HEK293 (cell line): ENCODE measurements at regions not wholly inside any gene's neighbourhood (a gene's known extent, or its start where the extent isn't known, plus 50 kb on each side); places are given as distances from the start of the nearest gene placed in this dataset.

Experiments used
- TRIM28 ChIP-seq: IDR thresholded peaks from 2 replicates; pipeline ENCODE4 v1.6.1; 2011; ENCODE audit warnings: low read length, control low read depth, borderline replicate concordance
- TSHZ1 ChIP-seq: fragments of 450-650 bp; formaldehyde crosslinking; IDR thresholded peaks from 2 replicates; pipeline ENCODE4 v1.5.1; 2016; ENCODE audit warnings: missing biosample characterization, missing genetic modification characterization, borderline replicate concordance
- ZFP41 ChIP-seq: fragments of 450-650 bp; formaldehyde crosslinking; IDR thresholded peaks from 2 replicates; pipeline ENCODE4 v1.5.1; 2016; ENCODE audit warnings: missing biosample characterization, missing genetic modification characterization, borderline replicate concordance
- ZNF114 ChIP-seq: fragments of 450-650 bp; formaldehyde crosslinking; IDR thresholded peaks from 2 replicates; pipeline ENCODE4 v1.5.0; 2017; ENCODE audit warnings: missing biosample characterization, missing genetic modification characterization
- ZNF513 ChIP-seq: fragments of 450-650 bp; IDR thresholded peaks from 2 replicates; pipeline ENCODE4 v1.5.1; 2018; ENCODE audit warnings: missing biosample characterization, missing genetic modification characterization
- ZNF785 ChIP-seq: fragments of 450-650 bp; formaldehyde crosslinking; IDR thresholded peaks from 2 replicates; pipeline ENCODE4 v1.5.1; 2016; ENCODE audit warnings: missing biosample characterization, missing genetic modification characterization
- TF ChIP-seq, protein P1 (sequence below): fragments of 450-650 bp; formaldehyde crosslinking; IDR thresholded peaks from 2 replicates; pipeline ENCODE4 v1.5.1; 2016; ENCODE audit warnings: missing biosample characterization, missing genetic modification characterization
- TF ChIP-seq, protein P2 (sequence below): fragments of 450-650 bp; formaldehyde crosslinking; IDR thresholded peaks from 2 replicates; pipeline ENCODE4 v1.5.1; 2016; ENCODE audit warnings: missing biosample characterization, missing genetic modification characterization
- TF ChIP-seq, protein P3 (sequence below): sonication (generic); formaldehyde crosslinking; IDR thresholded peaks from 2 replicates; pipeline ENCODE4 v1.8.1; 2022; ENCODE audit warnings: mild to moderate bottlenecking, moderate library complexity, missing genetic modification reagents
- TF ChIP-seq, protein P4 (sequence below): fragments of 450-650 bp; formaldehyde crosslinking; IDR thresholded peaks from 2 replicates; pipeline ENCODE4 v1.5.1; 2016; ENCODE audit warnings: missing biosample characterization, missing genetic modification characterization
- TF ChIP-seq, protein P5 (sequence below): fragments of 450-650 bp; formaldehyde crosslinking; IDR thresholded peaks from 2 replicates; pipeline ENCODE4 v1.5.1; 2016; ENCODE audit warnings: missing biosample characterization, missing genetic modification characterization
- TF ChIP-seq, protein P6 (sequence below): fragments of 450-650 bp; formaldehyde crosslinking; IDR thresholded peaks from 2 replicates; pipeline ENCODE4 v1.5.1; 2016; ENCODE audit warnings: missing biosample characterization, missing genetic modification characterization

GRCh38 chr14:71237556-71237955 is 330.3 kb downstream of the PCNX1 start:
- no peak for TF ChIP-seq ZNF513
- TF ChIP-seq, protein P1, sequence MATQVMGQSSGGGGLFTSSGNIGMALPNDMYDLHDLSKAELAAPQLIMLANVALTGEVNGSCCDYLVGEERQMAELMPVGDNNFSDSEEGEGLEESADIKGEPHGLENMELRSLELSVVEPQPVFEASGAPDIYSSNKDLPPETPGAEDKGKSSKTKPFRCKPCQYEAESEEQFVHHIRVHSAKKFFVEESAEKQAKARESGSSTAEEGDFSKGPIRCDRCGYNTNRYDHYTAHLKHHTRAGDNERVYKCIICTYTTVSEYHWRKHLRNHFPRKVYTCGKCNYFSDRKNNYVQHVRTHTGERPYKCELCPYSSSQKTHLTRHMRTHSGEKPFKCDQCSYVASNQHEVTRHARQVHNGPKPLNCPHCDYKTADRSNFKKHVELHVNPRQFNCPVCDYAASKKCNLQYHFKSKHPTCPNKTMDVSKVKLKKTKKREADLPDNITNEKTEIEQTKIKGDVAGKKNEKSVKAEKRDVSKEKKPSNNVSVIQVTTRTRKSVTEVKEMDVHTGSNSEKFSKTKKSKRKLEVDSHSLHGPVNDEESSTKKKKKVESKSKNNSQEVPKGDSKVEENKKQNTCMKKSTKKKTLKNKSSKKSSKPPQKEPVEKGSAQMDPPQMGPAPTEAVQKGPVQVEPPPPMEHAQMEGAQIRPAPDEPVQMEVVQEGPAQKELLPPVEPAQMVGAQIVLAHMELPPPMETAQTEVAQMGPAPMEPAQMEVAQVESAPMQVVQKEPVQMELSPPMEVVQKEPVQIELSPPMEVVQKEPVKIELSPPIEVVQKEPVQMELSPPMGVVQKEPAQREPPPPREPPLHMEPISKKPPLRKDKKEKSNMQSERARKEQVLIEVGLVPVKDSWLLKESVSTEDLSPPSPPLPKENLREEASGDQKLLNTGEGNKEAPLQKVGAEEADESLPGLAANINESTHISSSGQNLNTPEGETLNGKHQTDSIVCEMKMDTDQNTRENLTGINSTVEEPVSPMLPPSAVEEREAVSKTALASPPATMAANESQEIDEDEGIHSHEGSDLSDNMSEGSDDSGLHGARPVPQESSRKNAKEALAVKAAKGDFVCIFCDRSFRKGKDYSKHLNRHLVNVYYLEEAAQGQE (tag by site-specific recombination), result no peak
- TF ChIP-seq, protein P2, sequence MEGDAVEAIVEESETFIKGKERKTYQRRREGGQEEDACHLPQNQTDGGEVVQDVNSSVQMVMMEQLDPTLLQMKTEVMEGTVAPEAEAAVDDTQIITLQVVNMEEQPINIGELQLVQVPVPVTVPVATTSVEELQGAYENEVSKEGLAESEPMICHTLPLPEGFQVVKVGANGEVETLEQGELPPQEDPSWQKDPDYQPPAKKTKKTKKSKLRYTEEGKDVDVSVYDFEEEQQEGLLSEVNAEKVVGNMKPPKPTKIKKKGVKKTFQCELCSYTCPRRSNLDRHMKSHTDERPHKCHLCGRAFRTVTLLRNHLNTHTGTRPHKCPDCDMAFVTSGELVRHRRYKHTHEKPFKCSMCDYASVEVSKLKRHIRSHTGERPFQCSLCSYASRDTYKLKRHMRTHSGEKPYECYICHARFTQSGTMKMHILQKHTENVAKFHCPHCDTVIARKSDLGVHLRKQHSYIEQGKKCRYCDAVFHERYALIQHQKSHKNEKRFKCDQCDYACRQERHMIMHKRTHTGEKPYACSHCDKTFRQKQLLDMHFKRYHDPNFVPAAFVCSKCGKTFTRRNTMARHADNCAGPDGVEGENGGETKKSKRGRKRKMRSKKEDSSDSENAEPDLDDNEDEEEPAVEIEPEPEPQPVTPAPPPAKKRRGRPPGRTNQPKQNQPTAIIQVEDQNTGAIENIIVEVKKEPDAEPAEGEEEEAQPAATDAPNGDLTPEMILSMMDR (tag by site-specific recombination), result no peak
- no peak for TF ChIP-seq ZNF785
- TF ChIP-seq, protein P3, sequence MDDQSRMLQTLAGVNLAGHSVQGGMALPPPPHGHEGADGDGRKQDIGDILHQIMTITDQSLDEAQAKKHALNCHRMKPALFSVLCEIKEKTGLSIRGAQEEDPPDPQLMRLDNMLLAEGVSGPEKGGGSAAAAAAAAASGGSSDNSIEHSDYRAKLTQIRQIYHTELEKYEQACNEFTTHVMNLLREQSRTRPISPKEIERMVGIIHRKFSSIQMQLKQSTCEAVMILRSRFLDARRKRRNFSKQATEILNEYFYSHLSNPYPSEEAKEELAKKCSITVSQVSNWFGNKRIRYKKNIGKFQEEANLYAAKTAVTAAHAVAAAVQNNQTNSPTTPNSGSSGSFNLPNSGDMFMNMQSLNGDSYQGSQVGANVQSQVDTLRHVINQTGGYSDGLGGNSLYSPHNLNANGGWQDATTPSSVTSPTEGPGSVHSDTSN (CRISPR knock-in tag), result no peak
- TF ChIP-seq, protein P4, sequence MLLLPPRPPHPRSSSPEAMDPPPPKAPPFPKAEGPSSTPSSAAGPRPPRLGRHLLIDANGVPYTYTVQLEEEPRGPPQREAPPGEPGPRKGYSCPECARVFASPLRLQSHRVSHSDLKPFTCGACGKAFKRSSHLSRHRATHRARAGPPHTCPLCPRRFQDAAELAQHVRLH (tag by site-specific recombination), result no peak
- TF ChIP-seq TSHZ1 (tag by site-specific recombination), result no peak
- TF ChIP-seq ZFP41 (tag by site-specific recombination), result no peak
- TF ChIP-seq TRIM28, result no peak
- TF ChIP-seq ZNF114, result no peak
- TF ChIP-seq, protein P5, sequence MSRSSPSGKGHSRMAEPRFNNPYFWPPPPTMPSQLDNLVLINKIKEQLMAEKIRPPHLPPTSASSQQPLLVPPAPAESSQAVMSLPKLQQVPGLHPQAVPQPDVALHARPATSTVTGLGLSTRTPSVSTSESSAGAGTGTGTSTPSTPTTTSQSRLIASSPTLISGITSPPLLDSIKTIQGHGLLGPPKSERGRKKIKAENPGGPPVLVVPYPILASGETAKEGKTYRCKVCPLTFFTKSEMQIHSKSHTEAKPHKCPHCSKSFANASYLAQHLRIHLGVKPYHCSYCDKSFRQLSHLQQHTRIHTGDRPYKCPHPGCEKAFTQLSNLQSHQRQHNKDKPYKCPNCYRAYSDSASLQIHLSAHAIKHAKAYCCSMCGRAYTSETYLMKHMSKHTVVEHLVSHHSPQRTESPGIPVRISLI (tag by site-specific recombination), result no peak
- TF ChIP-seq, protein P6, sequence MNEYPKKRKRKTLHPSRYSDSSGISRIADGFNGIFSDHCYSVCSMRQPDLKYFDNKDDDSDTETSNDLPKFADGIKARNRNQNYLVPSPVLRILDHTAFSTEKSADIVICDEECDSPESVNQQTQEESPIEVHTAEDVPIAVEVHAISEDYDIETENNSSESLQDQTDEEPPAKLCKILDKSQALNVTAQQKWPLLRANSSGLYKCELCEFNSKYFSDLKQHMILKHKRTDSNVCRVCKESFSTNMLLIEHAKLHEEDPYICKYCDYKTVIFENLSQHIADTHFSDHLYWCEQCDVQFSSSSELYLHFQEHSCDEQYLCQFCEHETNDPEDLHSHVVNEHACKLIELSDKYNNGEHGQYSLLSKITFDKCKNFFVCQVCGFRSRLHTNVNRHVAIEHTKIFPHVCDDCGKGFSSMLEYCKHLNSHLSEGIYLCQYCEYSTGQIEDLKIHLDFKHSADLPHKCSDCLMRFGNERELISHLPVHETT (tag by site-specific recombination), result no peak
